WERI-Rb-1 (cell line): ENCODE measurements at regions not wholly inside any gene's neighbourhood (a gene's known extent, or its start where the extent isn't known, plus 50 kb on each side); places are given as distances from the start of the nearest gene placed in this dataset.

ENCODE experiments used
- DNase-seq: peaks from one replicate; pipeline ENCODE4 v3.0.0-alpha.2; 2020
- H3K27ac ChIP-seq: fragments of 250-450 bp; sonication (Bioruptor Pico); 2 replicates; pipeline ENCODE4 v1.5.1; 2020; ENCODE audit warnings: mild to moderate bottlenecking, moderate library complexity
- H3K27me3 ChIP-seq: fragments of 250-450 bp; sonication (Bioruptor Pico); 2 replicates; pipeline ENCODE4 v1.5.1; 2021; ENCODE audit warnings: mild to moderate bottlenecking, low read depth, moderate library complexity; ENCODE audit not compliant: insufficient read depth, severe bottlenecking
- H3K36me3 ChIP-seq: fragments of 250-450 bp; sonication (Bioruptor Pico); 2 replicates; pipeline ENCODE4 v1.5.1; 2020; ENCODE audit warnings: mild to moderate bottlenecking, moderate library complexity
- H3K4me3 ChIP-seq: 2 replicates; pipeline ENCODE4 v1.5.1; 2011; ENCODE audit warnings: low read depth, mild to moderate bottlenecking, control low read depth, low read length
- H3K9me3 ChIP-seq: fragments of 250-450 bp; sonication (Bioruptor Pico); 2 replicates; pipeline ENCODE4 v1.5.1; 2021; ENCODE audit warnings: mild to moderate bottlenecking, moderate library complexity; ENCODE audit not compliant: severe bottlenecking
- TF ChIP-seq, protein P1 (sequence below): IDR thresholded peaks from 2 replicates; pipeline ENCODE4 v1.5.1; 2011; ENCODE audit warnings: low read depth, mild to moderate bottlenecking, control low read depth, inconsistent platforms, low read length

DNA sequence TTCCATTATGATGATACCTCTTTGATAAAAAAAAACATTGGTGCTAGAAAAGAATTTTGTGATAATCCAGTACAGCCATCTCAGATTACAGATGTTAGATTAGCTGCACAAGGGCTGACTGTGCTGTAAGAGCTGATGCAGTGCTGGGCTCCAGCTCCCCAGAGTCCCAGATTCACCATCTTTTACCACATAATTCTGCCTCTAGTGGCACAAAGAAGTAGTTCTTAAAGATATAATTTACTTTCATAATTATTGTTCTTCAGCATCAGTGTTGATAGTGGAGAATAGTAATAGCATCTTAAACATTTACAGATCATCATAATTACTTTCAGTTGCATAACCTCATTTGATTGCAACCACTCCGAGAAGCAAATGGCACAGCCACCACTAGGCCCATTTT is 262.1 kb downstream of the BRINP2 start:
- no peak for DNase-seq
- Histone ChIP-seq H3K9me3 (no peaks in the 10 kb centered on the region), H3K4me3 (no peak overlapping the region), H3K27ac (no peak overlapping the region), H3K27me3 (no peaks in the 10 kb centered on the region), H3K36me3 (no peaks in the 10 kb centered on the region)
- TF ChIP-seq, protein P1, sequence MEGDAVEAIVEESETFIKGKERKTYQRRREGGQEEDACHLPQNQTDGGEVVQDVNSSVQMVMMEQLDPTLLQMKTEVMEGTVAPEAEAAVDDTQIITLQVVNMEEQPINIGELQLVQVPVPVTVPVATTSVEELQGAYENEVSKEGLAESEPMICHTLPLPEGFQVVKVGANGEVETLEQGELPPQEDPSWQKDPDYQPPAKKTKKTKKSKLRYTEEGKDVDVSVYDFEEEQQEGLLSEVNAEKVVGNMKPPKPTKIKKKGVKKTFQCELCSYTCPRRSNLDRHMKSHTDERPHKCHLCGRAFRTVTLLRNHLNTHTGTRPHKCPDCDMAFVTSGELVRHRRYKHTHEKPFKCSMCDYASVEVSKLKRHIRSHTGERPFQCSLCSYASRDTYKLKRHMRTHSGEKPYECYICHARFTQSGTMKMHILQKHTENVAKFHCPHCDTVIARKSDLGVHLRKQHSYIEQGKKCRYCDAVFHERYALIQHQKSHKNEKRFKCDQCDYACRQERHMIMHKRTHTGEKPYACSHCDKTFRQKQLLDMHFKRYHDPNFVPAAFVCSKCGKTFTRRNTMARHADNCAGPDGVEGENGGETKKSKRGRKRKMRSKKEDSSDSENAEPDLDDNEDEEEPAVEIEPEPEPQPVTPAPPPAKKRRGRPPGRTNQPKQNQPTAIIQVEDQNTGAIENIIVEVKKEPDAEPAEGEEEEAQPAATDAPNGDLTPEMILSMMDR: no peak

DNA sequence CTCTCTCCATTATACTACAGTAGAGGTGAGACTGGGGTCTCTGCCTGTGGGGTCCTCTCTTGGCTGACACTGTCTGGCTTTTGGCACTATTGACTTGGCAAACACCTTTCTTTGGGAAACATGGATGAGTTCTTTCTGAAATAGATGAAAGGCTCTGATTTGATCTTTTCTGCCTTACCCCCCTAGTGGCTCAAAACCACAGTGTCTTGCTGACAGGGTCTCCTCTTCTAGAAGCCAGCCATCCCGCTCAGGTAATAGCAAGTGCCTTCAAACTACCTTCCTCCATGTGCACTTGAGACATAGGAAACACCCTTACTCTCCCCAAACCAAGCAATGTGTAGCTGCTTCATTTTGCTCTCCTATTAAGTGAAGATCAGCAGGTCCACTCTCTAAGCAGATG is 260.4 kb downstream of the BRINP2 start:
- no peaks in the 10 kb centered on the region for H3K36me3 ChIP-seq
- H3K9me3 ChIP-seq: no peaks in the 10 kb centered on the region
- H3K4me3 ChIP-seq: no peak overlapping the region
- no peaks in the 10 kb centered on the region for H3K27me3 ChIP-seq
- TF ChIP-seq, protein P1: 0 out of 2 replicates have a peak, but pooled peaks have one; percentile 15
- no peak for DNase-seq
- no peak overlapping the region for H3K27ac ChIP-seq

GRCh38 chr1:177429234-177429633 is 258.5 kb downstream of the BRINP2 start:
- Histone ChIP-seq H3K36me3 (no peaks in the 10 kb centered on the region), H3K27me3 (no peaks in the 10 kb centered on the region), H3K4me3 (no peak overlapping the region), H3K9me3 (no peaks in the 10 kb centered on the region), H3K27ac (no peak overlapping the region)
- no peak for DNase-seq
- TF ChIP-seq, protein P1: 0 out of 2 replicates have a peak, but pooled peaks have one; percentile 2

DNA sequence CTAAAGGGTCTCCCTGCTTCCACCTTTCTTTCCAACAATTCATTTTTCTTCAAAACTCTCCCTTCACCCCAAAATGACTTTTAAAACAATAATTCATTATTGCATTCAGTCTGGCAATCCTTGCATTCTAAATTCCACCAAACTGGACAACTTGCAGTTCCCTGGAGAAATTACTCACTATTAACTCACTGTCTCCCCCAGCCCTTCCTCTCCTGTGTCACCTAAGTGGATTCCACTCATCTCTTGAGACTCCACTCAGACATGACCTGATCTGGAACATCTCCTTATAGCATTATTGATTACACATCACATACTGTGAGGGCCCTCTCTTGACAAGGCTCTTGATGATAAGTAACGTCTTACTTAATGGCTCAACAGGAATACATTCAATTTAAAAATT is 257.1 kb downstream of the BRINP2 start:
- Histone ChIP-seq H3K27ac (no peak overlapping the region), H3K9me3 (no peaks in the 10 kb centered on the region), H3K4me3 (no peak overlapping the region), H3K27me3 (no peaks in the 10 kb centered on the region), H3K36me3 (no peaks in the 10 kb centered on the region)
- TF ChIP-seq, protein P1: no peak
- DNase-seq: no peak

DNA sequence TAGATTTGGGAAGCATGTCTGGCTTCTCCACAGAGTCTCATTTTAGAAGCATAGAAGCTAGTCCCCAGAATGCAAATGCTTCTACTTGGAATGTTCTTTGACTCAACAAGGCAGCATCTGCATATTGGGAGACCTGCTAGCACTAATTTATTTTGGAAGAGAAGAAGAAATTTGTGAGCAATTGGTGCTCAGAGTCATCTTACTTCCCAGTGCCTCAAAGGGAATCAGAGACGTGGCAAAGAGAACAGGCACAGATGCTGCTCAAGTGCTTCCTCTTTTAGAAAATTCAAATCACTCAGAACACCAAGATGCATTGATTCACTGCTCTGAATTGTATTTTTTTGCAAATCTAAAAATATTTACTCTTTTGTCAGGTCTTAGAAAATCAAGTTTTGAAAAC is 255.7 kb downstream of the BRINP2 start:
- TF ChIP-seq, protein P1: no peak
- DNase-seq: no peak
- Histone ChIP-seq H3K4me3 (no peak overlapping the region), H3K27ac (no peak overlapping the region), H3K36me3 (no peaks in the 10 kb centered on the region), H3K27me3 (no peaks in the 10 kb centered on the region), H3K9me3 (no peaks in the 10 kb centered on the region)

DNA sequence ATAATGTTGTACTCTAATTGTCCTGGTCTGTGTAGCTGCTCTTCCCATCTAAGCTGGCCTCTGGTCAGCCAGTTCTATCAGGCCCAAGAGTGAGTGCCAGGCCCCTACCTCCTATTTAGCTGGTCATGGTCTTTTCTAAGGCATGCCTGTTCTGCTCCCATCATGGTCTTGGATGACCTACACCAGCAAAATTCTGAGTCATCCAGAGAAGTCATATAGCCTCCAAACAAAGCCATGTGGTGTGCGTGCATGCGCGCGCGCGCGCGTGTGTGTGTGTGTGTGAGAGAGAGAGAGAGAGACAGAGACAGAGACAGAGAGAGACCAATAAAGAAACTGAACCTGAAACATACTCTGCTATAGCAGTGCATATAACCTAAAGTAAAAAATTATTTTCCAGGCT is 254.4 kb downstream of the BRINP2 start:
- H3K27me3 ChIP-seq: no peaks in the 10 kb centered on the region
- TF ChIP-seq, protein P1: no peak
- H3K9me3 ChIP-seq: no peaks in the 10 kb centered on the region
- H3K27ac ChIP-seq: no peak overlapping the region
- H3K4me3 ChIP-seq: no peak overlapping the region
- H3K36me3 ChIP-seq: no peaks in the 10 kb centered on the region
- no peak for DNase-seq
